ENCODE measurements at regions not wholly inside any gene's neighbourhood (a gene's known extent, or its start where the extent isn't known, plus 50 kb on each side); places are given as distances from the start of the nearest gene placed in this dataset.

DNA sequence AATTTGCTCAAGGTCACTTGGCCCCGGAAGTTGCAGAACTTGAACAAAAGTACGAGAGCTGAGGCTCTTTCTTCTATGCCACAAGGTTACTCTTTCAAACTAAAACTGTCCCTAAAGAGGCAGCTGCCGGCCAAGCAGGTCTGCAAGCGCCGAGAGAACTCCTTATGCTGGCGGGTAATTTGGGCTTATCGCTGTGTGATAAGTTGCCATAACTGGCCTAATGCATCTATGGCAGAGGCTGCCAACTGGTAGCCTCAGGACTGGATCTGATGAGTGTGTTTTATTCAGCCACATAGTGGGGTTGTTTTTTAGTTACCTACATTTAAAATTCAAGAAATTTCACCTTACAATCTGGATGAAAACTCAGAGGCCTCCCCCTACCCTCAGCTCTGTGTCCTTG, 68.1 kb upstream of the SPOCK1 start:
- no peak for FAIRE-seq

DNA sequence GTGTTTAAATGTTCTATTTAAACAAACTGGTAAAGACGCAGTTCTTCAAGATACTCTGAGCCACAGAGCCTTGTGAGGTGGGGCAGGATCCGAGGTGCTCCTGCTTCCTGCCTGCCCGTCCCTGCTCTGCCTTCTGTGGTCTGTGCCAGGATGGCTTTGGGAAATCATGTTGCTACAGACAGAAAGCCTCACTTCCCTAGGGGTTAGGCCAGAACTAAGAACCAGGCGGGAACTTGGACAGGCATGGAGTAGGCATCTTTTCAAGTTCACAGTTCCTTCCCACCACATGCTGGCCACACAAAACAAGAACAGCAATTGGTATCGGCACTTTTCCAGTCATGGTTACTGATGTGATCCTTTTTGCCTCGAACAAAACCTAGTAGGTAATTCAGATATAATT, 67.7 kb upstream of the SPOCK1 start:
- no peak for FAIRE-seq

DNA sequence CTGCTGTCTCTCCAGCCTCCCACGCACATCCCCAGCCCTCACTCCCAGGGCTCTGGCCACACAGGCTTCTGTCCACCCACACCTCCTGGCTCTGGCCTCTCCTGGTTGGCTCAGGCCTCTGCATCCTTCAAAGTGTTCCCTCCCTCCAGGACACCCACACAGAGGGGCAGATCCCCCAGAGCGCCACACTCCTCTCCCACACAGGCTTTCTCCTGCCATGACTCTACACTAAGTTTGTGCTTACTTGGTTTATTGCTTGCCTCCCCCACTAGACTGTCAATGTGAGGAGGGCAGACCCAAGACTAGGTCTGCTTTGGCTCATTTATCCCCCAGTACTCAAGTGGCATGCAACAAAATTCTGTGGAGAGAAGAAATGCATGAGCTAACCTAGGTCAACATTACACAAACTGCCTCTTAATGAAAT, 67.0 kb upstream of the SPOCK1 start:
- no peak for FAIRE-seq

DNA sequence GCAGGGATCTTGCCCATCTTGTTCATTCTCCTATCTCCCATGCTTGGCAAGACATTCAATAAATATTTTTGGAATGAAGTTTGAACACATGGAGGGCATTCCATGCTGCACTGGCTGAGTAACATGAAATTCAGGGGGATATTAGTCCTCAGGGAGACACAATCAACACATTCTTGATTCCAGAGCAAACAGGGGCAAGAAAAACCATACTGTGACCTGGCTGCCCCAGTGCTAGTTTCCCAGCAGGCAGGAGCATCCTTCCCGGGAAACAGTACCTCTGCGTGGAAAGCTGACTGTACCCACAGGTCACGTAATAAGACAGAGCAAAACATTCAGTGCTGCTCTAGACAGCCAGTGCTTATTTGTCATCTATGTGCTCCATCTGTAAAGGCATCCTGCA, 66.3 kb upstream of the SPOCK1 start:
- no peak for FAIRE-seq

DNA sequence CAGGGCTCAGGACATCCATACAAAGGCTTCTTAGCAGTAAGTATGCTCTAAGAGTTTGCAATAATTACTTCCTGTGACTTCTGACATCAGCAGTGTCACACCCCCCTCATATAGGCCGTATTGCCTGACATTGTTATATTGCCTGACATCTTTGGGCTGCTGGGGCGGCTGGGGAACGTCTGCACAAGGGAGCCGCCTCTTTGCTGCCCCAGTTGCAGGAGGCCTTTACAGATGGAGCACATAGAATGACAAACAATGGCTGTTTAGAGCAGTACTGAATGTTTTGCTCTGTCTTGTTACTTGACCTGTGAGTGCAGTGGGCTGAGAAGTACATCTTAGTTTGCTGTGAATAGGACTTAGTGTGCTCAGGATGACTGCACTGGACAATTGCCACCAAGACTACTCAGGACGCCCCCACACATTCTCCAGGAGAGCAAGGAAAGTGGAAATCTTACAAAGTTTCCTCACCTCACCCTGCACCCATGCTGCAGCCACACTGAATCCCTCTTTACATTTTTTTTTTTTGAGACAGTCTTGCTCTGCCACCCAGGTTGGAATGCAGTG, 65.4 kb upstream of the SPOCK1 start:
- no peak for FAIRE-seq

DNA sequence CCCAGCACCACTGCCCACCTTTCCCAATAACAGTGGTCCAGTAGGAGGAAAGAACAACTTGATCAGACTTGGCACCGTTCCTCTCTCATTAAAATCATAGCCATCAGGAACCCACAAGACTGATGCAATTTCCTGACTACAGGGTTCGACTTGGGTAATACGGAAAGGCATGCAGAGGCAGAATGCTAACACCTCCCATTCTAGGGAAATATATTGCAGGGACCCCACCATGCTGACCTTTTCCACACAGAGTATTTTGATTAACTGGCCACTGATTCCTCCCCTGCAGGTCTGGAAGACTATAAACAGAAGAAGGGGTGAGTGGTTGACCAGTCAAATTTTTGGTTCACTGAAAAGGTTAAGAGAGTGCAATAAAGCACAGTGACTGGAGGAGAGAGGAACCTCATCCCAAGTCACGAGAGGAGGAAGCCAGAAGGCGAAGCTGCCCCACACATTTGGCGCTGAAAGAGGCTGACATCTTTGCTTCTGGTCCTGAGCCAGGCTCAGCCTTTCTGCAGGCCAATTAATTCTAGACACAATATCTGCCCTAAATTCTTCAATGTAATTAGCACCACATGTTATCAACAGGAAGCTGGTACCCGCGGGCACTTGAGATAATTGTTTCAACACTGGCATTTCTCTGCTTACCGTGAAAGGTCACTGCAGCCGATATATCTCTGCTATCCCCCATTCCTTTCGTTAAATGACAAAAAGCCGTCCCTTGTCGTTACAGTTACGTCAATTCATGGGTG, 64.7 kb upstream of the SPOCK1 start:
- FAIRE-seq: peak; percentile 96

DNA sequence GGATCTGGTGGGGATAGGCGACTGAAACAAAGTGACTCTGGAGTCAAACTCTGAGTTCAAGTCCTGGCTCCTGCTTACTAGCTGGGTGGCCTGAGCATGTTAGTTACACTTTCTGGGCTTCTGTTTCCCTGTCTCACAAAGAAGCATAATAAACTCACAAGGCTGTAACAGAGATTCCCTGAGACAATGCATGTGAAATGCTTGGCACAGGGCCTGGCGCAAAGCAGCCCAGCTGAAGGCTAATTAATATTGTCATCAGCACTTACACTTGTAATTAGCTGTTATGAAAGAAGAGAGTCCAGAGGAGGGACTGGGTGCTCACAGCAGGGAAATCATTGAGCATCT, 64.1 kb upstream of the SPOCK1 start:
- peak; percentile 15 for FAIRE-seq

DNA sequence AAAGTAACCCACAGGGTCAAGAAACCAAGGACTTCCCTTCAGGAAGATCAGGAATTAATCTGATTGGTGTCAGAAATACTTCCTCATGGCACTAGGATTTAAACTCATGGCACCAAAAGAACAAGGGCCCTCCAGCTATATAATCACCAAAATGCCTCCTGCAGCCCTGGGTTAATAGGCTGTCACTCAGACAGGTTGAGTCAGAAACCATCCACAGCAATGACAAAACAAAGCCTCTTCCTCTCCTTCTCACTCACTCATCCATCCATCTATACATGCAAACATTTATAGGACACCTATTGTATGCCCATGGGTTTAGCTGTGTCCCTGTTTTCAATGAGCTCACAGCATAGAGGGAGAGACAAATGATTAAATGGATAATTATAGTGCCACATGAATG, 62.5 kb upstream of the SPOCK1 start:
- FAIRE-seq: no peak

DNA sequence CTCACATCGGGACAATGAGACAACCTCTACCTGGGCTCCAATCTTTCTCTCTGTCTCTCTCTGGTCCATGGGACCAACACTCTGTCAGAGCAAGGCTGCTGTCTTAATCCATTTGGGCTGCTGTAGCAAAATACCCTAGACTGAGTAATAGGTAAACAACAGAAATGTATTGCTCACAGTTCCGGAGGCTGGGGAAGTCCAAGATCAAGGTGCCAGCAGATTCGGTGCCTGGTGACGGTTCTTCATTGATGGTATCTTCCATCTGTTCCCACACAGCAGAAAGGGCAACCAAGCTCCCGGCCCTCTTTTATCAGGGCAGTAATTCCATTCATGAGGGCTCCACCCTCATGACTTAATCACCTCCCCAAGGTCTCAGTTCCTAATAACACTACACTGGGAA, 61.3 kb upstream of the SPOCK1 start:
- FAIRE-seq: no peak
